ENCODE measurements at regions not wholly inside any gene's neighbourhood (a gene's known extent, or its start where the extent isn't known, plus 50 kb on each side); places are given as distances from the start of the nearest gene placed in this dataset.
"Not testable (repeated sequence)": the region's sequence is repeated elsewhere in the genome, so short reads cannot be mapped to it uniquely, and the experiment has no call there.

DNA sequence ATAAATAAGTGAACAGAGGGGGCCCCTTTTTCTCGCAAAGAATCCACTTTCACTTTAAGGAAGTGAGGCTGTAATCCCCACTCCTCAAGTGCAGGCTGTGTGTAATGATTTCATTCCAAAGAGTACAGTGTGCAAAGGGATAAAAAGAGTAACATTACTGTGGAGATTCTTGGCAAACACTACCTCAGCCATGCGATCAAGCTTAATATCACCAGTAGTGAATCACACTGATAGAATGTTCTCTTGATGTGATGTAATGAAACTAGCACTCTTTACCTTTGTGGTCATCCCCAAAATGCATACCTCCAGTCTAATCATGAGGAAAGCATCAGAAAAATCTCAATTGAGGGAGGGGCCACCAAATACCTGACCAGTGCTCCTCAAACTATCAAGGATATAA lies 246.1 kb upstream of the CHORDC1 start:
- DNase-seq (no peak), ATAC-seq (no peak)
- WGBS (ENCODE audit: insufficient coverage) = 100% methylated on average over 2 of the region's 2 CpGs
- no peak overlapping the region for H3K27ac Mint-ChIP-seq
- H3K9me3 Mint-ChIP-seq = peaks cover 2% of the 10 kb centered on the region in 2 donors
- Histone ChIP-seq H3K4me3 (ENCODE audit: low read length) (no peak overlapping the region), H3K36me3 (ENCODE audit: control insufficient read depth, insufficient read depth, low read length) (no peaks in the 10 kb centered on the region), H3K4me1 (ENCODE audit: control insufficient read depth, insufficient read depth, low read length) (no peaks in the 10 kb centered on the region), H3K27me3 (ENCODE audit: control insufficient read depth, insufficient read depth, low read length) (no peaks in the 10 kb centered on the region), H3K27ac (ENCODE audit: low read length) (no peak overlapping the region), H3K9me3 (ENCODE audit: control insufficient read depth, insufficient read depth, low read length) (no peaks in the 10 kb centered on the region)
- TF ChIP-seq, protein P1, sequence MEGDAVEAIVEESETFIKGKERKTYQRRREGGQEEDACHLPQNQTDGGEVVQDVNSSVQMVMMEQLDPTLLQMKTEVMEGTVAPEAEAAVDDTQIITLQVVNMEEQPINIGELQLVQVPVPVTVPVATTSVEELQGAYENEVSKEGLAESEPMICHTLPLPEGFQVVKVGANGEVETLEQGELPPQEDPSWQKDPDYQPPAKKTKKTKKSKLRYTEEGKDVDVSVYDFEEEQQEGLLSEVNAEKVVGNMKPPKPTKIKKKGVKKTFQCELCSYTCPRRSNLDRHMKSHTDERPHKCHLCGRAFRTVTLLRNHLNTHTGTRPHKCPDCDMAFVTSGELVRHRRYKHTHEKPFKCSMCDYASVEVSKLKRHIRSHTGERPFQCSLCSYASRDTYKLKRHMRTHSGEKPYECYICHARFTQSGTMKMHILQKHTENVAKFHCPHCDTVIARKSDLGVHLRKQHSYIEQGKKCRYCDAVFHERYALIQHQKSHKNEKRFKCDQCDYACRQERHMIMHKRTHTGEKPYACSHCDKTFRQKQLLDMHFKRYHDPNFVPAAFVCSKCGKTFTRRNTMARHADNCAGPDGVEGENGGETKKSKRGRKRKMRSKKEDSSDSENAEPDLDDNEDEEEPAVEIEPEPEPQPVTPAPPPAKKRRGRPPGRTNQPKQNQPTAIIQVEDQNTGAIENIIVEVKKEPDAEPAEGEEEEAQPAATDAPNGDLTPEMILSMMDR (IDR thresholded peaks at IDR 0.05) = no peak
- no peaks in the 10 kb centered on the region for H3K36me3 Mint-ChIP-seq
- H3K4me3 Mint-ChIP-seq = no peak overlapping the region
- intact Hi-C loops (cut with micrococcal nuclease) = no loop called here
- H3K27me3 Mint-ChIP-seq (ENCODE audit: low read depth in 2 of 2) = no peaks in the 10 kb centered on the region
- no peaks in the 10 kb centered on the region for H3K4me1 Mint-ChIP-seq

DNA sequence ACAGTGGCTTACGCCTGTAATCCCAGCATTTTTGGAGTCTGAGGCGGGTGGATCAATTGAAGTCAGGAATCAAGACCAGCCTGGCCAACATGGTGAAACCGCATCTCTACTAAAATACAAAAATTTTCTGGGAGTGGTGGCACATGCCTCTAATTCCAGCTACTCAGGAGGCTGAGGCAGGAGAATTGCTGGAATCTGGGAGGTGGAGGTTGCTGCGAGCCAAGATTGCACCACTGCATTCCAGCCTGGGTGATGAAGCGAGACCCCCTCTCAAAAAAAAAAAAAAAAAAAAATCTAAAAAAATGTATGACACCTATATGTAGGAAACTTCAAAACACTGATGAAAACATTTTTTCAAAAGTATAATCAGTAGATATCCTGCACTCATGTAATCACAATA lies 242.7 kb upstream of the CHORDC1 start:
- Histone ChIP-seq H3K27ac (ENCODE audit: low read length) (no peak overlapping the region), H3K27me3 (ENCODE audit: control insufficient read depth, insufficient read depth, low read length) (no peaks in the 10 kb centered on the region), H3K36me3 (ENCODE audit: control insufficient read depth, insufficient read depth, low read length) (no peaks in the 10 kb centered on the region), H3K4me3 (ENCODE audit: low read length) (no peak overlapping the region), H3K4me1 (ENCODE audit: control insufficient read depth, insufficient read depth, low read length) (no peaks in the 10 kb centered on the region), H3K9me3 (ENCODE audit: control insufficient read depth, insufficient read depth, low read length) (no peaks in the 10 kb centered on the region)
- H3K36me3 Mint-ChIP-seq = no peaks in the 10 kb centered on the region
- intact Hi-C loops (cut with micrococcal nuclease) = no loop called here
- no peaks in the 10 kb centered on the region for H3K9me3 Mint-ChIP-seq
- no peak overlapping the region for H3K4me3 Mint-ChIP-seq
- WGBS (ENCODE audit: insufficient coverage) = 100% methylated on average over 2 of the region's 5 CpGs
- DNase-seq (no peak), ATAC-seq (no peak)
- no peak overlapping the region for H3K27ac Mint-ChIP-seq
- TF ChIP-seq, protein P1 (IDR thresholded peaks at IDR 0.05) = no peak
- H3K4me1 Mint-ChIP-seq = no peaks in the 10 kb centered on the region
- no peaks in the 10 kb centered on the region for H3K27me3 Mint-ChIP-seq (ENCODE audit: low read depth in 2 of 2)

DNA sequence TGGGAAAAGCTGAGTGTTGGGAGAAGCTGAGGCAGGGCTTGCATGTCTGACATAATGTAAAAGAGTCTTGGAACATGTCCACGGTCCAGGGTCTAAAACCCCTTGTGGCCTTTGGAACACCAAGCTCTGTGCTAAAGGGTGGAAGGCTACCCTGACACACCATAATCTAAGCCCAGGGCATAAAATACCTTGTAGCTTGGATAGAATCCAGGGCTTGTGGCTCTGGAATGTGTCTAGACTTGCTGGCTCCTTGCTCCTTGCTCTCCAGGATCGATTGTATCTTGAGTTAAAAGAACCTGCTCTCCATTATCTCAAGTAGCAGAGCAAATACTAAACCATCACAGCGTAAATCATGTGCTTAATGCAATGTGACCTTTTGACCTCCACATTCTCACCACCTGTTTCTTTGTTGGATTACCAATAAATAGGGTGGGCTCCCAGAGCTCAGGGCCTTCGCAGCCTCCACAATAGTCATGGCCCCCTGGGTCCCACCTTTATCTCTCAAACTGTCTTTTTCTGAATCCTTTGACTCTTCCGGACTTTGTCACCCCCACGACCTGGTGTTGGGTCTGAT lies 232.6 kb upstream of the CHORDC1 start:
- H3K36me3 ChIP-seq (ENCODE audit: control insufficient read depth, insufficient read depth, low read length); H3K36me3 Mint-ChIP-seq; H3K4me3 ChIP-seq (ENCODE audit: low read length); H3K4me1 Mint-ChIP-seq; ATAC-seq; H3K27me3 ChIP-seq (ENCODE audit: control insufficient read depth, insufficient read depth, low read length); H3K27ac Mint-ChIP-seq; H3K27ac ChIP-seq (ENCODE audit: low read length); H3K27me3 Mint-ChIP-seq (ENCODE audit: low read depth in 2 of 2); H3K4me3 Mint-ChIP-seq; H3K9me3 ChIP-seq (ENCODE audit: control insufficient read depth, insufficient read depth, low read length); H3K4me1 ChIP-seq (ENCODE audit: control insufficient read depth, insufficient read depth, low read length); DNase-seq; H3K9me3 Mint-ChIP-seq: not testable (repeated sequence)
- 82% methylated on average over 6 of the region's 6 CpGs for WGBS (ENCODE audit: insufficient coverage)
- intact Hi-C loops (cut with micrococcal nuclease) = loop anchor here (5.0 kb wide), 1 partner anchor 248 kb away; no protein-coding TSS in a partner anchor

DNA sequence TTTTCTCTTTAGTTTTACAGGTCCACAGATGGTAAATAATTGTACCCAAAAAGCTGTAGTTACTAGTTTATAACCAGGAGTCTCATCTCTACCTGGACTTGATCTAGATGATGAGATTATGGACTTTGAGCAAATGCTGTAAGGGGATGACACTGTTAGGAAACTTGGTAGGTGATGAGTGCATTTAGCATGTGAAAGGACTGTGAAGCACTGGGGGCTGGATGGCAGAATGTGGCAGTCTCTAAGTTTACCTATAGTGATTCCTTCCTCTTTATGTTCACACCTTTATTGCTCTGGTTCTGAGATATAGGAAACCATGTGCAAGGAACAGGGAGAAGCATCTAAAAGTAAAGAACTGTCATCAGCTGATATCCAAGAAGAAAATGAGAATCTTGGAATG lies 230.7 kb upstream of the CHORDC1 start:
- H3K9me3 Mint-ChIP-seq = peaks cover 0 to 2% of the 10 kb centered on the region in 2 donors
- Histone ChIP-seq H3K4me1 (ENCODE audit: control insufficient read depth, insufficient read depth, low read length) (no peaks in the 10 kb centered on the region), H3K27me3 (ENCODE audit: control insufficient read depth, insufficient read depth, low read length) (no peaks in the 10 kb centered on the region), H3K36me3 (ENCODE audit: control insufficient read depth, insufficient read depth, low read length) (no peaks in the 10 kb centered on the region), H3K4me3 (ENCODE audit: low read length) (no peak overlapping the region), H3K27ac (ENCODE audit: low read length) (no peak overlapping the region), H3K9me3 (ENCODE audit: control insufficient read depth, insufficient read depth, low read length) (no peaks in the 10 kb centered on the region)
- H3K27me3 Mint-ChIP-seq (ENCODE audit: low read depth in 2 of 2) = no peaks in the 10 kb centered on the region
- intact Hi-C loops (cut with micrococcal nuclease) = no loop called here
- H3K36me3 Mint-ChIP-seq = no peaks in the 10 kb centered on the region
- ATAC-seq (no peak), DNase-seq (no peak)
- TF ChIP-seq, protein P1 (IDR thresholded peaks at IDR 0.05) = no peak
- H3K4me3 Mint-ChIP-seq = no peak overlapping the region
- H3K4me1 Mint-ChIP-seq = no peaks in the 10 kb centered on the region
- no peak overlapping the region for H3K27ac Mint-ChIP-seq

All from natural killer cell (primary cell).